H1 (cell line): ENCODE measurements at regions not wholly inside any gene's neighbourhood (a gene's known extent, or its start where the extent isn't known, plus 50 kb on each side); places are given as distances from the start of the nearest gene placed in this dataset.

Experiments used
- CHD1 ChIP-seq: IDR thresholded peaks from 2 replicates; pipeline ENCODE4 v1.6.1; 2012; ENCODE audit warnings: low read depth, low read length, improper control_type of control experiment
- CTBP2 ChIP-seq: IDR thresholded peaks from 2 replicates; pipeline ENCODE4 v1.7.0; 2011; ENCODE audit warnings: borderline replicate concordance, mild to moderate bottlenecking, moderate library complexity, mixed read lengths, low read length; ENCODE audit not compliant: insufficient read depth, insufficient read length
- CTCF ChIP-seq, 3 experiments: IDR thresholded peaks; 1 replicate in 2 of 3; 2 replicates in 1 of 3; pipeline versions ENCODE4 v1.5.1 to v1.6.1; 2011; ENCODE audit warnings: low read length in 3 of 3, mild to moderate bottlenecking in 3 of 3, inconsistent platforms in 2 of 3, low read depth in 1 of 3, moderate library complexity in 1 of 3; ENCODE audit not compliant: insufficient read depth in 1 of 3; ENCODE audit errors: control extremely low read depth in 1 of 3
- EZH2 ChIP-seq: fragments of 200-600 bp; sonication (generic); IDR thresholded peaks from 2 replicates; pipeline ENCODE4 v1.7.1; 2012; ENCODE audit warnings: low read depth, mild to moderate bottlenecking, moderate library complexity, low read length, inconsistent platforms; ENCODE audit not compliant: severe bottlenecking
- JUN ChIP-seq: IDR thresholded peaks from 2 replicates; pipeline ENCODE4 v1.6.1; 2011; ENCODE audit warnings: low read depth, mild to moderate bottlenecking, improper control_type of control experiment, low read length
- POLR2A ChIP-seq, 2 experiments: IDR thresholded peaks; 1 replicate in 1 of 2; 2 replicates in 1 of 2; pipeline ENCODE4 v1.6.1; 2011; ENCODE audit warnings: low read depth in 2 of 2, low read length in 2 of 2, mild to moderate bottlenecking in 2 of 2; ENCODE audit errors: control extremely low read depth in 1 of 2
- RAD21 ChIP-seq, 2 experiments: IDR thresholded peaks in 1 of 2; conservative IDR thresholded peaks in 1 of 2; 2 replicates each; pipeline ENCODE4 v1.6.1; 2011; ENCODE audit warnings: low read depth in 2 of 2, low read length in 2 of 2, improper control_type of control experiment in 1 of 2, inconsistent platforms in 1 of 2, mild to moderate bottlenecking in 1 of 2, moderate library complexity in 1 of 2
- RFX5 ChIP-seq: IDR thresholded peaks from 2 replicates; pipeline ENCODE4 v1.6.1; 2011; ENCODE audit warnings: low read depth, low read length, improper control_type of control experiment, borderline replicate concordance
- SIRT6 ChIP-seq: IDR thresholded peaks from one replicate; pipeline ENCODE4 v1.7.1; 2012; ENCODE audit warnings: low read length, inconsistent platforms
- SIX5 ChIP-seq: IDR thresholded peaks from 2 replicates; pipeline ENCODE4 v1.6.1; 2011; ENCODE audit warnings: mild to moderate bottlenecking, low read depth, low read length
- TAF7 ChIP-seq: optimal IDR thresholded peaks from 2 replicates; pipeline ENCODE3; 2011; ENCODE audit warnings: low read depth, mild to moderate bottlenecking, inconsistent platforms, low read length, moderate library complexity, borderline replicate concordance
- TEAD4 ChIP-seq: IDR thresholded peaks from 2 replicates; pipeline ENCODE4 v1.6.1; 2012; ENCODE audit warnings: low read depth, low read length, inconsistent platforms, mixed read lengths
- USF2 ChIP-seq: IDR thresholded peaks from 2 replicates; pipeline ENCODE4 v1.6.1; 2011; ENCODE audit warnings: low read length, improper control_type of control experiment
- ZNF274 ChIP-seq: IDR thresholded peaks from 2 replicates; pipeline ENCODE4 v1.7.0; 2012; ENCODE audit warnings: low read length, borderline replicate concordance; ENCODE audit errors: extremely low read depth

DNA sequence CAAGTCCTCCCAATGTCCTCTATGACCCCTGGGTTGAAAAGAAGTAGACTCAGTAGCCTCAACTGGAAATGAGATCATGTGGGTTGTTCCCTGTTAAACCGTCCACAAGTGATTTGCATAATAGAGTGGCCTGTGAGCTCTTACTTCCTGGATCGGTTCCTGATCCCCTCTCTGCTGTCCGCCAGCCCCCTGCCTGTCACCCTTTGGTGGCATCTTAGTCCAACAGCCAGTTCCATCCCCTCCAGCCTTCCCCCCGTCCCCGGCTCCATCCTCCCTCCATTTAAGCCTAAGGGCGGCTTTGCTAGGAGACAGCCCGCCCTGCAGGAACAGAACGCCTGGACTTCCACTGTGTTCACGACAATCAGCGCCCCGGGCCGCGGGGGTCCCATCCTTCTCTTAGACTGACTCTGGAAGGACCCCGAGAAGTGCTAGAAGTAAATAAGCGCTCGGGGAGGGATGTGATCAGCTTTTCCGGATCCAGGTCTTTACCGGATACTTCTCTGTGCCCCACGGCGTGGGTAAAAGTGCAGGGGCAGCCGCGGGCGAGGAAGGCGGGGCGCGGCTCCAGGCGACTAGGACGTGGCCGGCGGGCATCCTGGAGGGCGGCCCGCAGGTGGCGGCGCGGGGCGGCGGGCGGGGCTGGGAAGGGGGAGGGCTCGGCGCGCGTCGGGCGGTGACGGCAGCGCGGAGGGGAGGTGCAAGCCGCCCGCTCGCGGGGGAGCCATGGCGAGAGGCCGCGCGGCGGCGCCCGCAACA lies 51.2 kb upstream of the ULK4 start (continued):
- no peak for TF ChIP-seq EZH2
- TF ChIP-seq CHD1: no peak
- TF ChIP-seq TEAD4: no peak
- no peak; a peak in 1 of 4 replicates for TF ChIP-seq CTCF (IDR thresholded peaks at IDR 0.05; ENCODE audit: control extremely low read depth in 1 of 3, insufficient read depth in 1 of 3, low read depth in 1 of 3, low read length in 3 of 3)
- TF ChIP-seq CTBP2: peak; percentile 65
- TF ChIP-seq SIRT6: no peak
- no peak for TF ChIP-seq JUN
- no peak for TF ChIP-seq RAD21 (IDR thresholded peaks at IDR 0.05 in 1 of 2, conservative IDR thresholded peaks at IDR 0.05 in 1 of 2; ENCODE audit: low read depth in 2 of 2, low read length in 2 of 2)
- TF ChIP-seq SIX5: no peak
- peak in 1 of 2 experiments; percentile 23; a peak in 1 of 3 replicates for TF ChIP-seq POLR2A (IDR thresholded peaks at IDR 0.05; ENCODE audit: control extremely low read depth in 1 of 2, low read depth in 2 of 2, low read length in 2 of 2)
- peak; percentile 24 for TF ChIP-seq TAF7
- no peak for TF ChIP-seq ZNF274
- no peak for TF ChIP-seq USF2
- TF ChIP-seq RFX5: no peak
